ENCODE measurements at regions not wholly inside any gene's neighbourhood (a gene's known extent, or its start where the extent isn't known, plus 50 kb on each side); places are given as distances from the start of the nearest gene placed in this dataset.

GRCh38 chr1:112040891-112041740, 51.6 kb upstream of the KCND3 start:
- no peak for DNase-seq (ENCODE audit: low read depth in 2 of 2)

GRCh38 chr1:112043901-112044300, 54.4 kb upstream of the KCND3 start:
- DNase-seq (ENCODE audit: low read depth in 2 of 2) = no peak

GRCh38 chr1:112044745-112045144, 55.3 kb upstream of the KCND3 start:
- DNase-seq (ENCODE audit: low read depth in 2 of 2) = no peak

GRCh38 chr1:112046630-112047029, 57.2 kb upstream of the KCND3 start:
- DNase-seq (ENCODE audit: low read depth in 2 of 2) = no peak

GRCh38 chr1:112048421-112048820, 59.0 kb upstream of the KCND3 start:
- DNase-seq (ENCODE audit: low read depth in 2 of 2) = no peak

- no peak for DNase-seq (ENCODE audit: low read depth in 2 of 2)
These were observed 65.0 kb upstream of the KCND3 start for GRCh38 chr1:112054510-112054909.

- no peak for DNase-seq (ENCODE audit: low read depth in 2 of 2)
These were observed 66.9 kb upstream of the KCND3 start for GRCh38 chr1:112056354-112056753.

GRCh38 chr1:112057736-112058135, 68.3 kb upstream of the KCND3 start:
- no peak for DNase-seq (ENCODE audit: low read depth in 2 of 2)

- no peak for DNase-seq (ENCODE audit: low read depth in 2 of 2)
These were observed 69.5 kb upstream of the KCND3 start for GRCh38 chr1:112058815-112059450.

- DNase-seq (ENCODE audit: low read depth in 2 of 2) = no peak
These were observed 70.2 kb upstream of the KCND3 start for GRCh38 chr1:112059679-112060078.

- DNase-seq (ENCODE audit: low read depth in 2 of 2) = no peak
These were observed 70.8 kb upstream of the KCND3 start for GRCh38 chr1:112060261-112060660.

- DNase-seq (ENCODE audit: low read depth in 2 of 2) = no peak
These were observed 71.6 kb upstream of the KCND3 start for GRCh38 chr1:112061056-112061455.

- no peak for DNase-seq (ENCODE audit: low read depth in 2 of 2)
These were observed 72.4 kb upstream of the KCND3 start for GRCh38 chr1:112061901-112062320.

GRCh38 chr1:112063781-112064728, 74.6 kb upstream of the KCND3 start:
- DNase-seq (ENCODE audit: low read depth in 2 of 2) = no peak

GRCh38 chr1:112067989-112068388, 78.5 kb upstream of the KCND3 start:
- DNase-seq (ENCODE audit: low read depth in 2 of 2) = no peak

GRCh38 chr1:112070677-112071076, 81.2 kb upstream of the KCND3 start:
- DNase-seq (ENCODE audit: low read depth in 2 of 2) = no peak

GRCh38 chr1:112074711-112075110, 85.2 kb upstream of the KCND3 start:
- DNase-seq (ENCODE audit: low read depth in 2 of 2) = no peak

- DNase-seq (ENCODE audit: low read depth in 2 of 2) = no peak
These were observed 86.1 kb upstream of the KCND3 start for GRCh38 chr1:112075566-112075965.

GRCh38 chr1:112079446-112079845, 90.0 kb upstream of the KCND3 start:
- DNase-seq (ENCODE audit: low read depth in 2 of 2) = no peak

- DNase-seq (ENCODE audit: low read depth in 2 of 2) = no peak
These were observed 94.0 kb upstream of the KCND3 start for GRCh38 chr1:112083487-112083886.

- DNase-seq (ENCODE audit: low read depth in 2 of 2) = no peak
These were observed 103.3 kb upstream of the KCND3 start for GRCh38 chr1:112092656-112093371.

- no peak for DNase-seq (ENCODE audit: low read depth in 2 of 2)
These were observed 103.9 kb upstream of the KCND3 start for GRCh38 chr1:112093372-112093694.

All from stimulated activated CD8-positive, alpha-beta memory T cell treated with anti-CD3 and anti-CD28 coated beads, Interleukin-15, amount 100 ng/mL, for 48 hours (primary cell).